HEK293 (cell line): ENCODE measurements at regions not wholly inside any gene's neighbourhood (a gene's known extent, or its start where the extent isn't known, plus 50 kb on each side); places are given as distances from the start of the nearest gene placed in this dataset.

Source experiments
- CTCF ChIA-PET: fragments of 350-600 bp; formaldehyde crosslinking; extraction: SDS; loops from one replicate; lab custom pipeline; 2021; ENCODE audit warnings: antibody characterized with exemption; lab: Yijun Ruan, JAX
- POLR2A ChIA-PET: fragments of 300-600 bp; formaldehyde crosslinking; extraction: SDS; loops from one replicate; lab custom pipeline; 2020; ENCODE audit warnings: antibody characterized with exemption, inconsistent platforms; lab: Yijun Ruan, JAX
- H3K27ac ChIP-seq: fragments of 200-500 bp; sonication (Bioruptor generic); 2 replicates; pipeline ENCODE4 v1.5.1; 2014; ENCODE audit warnings: low read depth, low read length, control low read depth, inconsistent platforms; ENCODE audit errors: extremely low read depth
- H3K36me3 ChIP-seq, 2 experiments: fragments of 200-500 bp in 1 of 2; sonication (Bioruptor generic) in 1 of 2; 1 replicate in 1 of 2; 2 replicates in 1 of 2; pipeline ENCODE4 v1.5.1; 2014 to 2017; ENCODE audit warnings: inconsistent platforms in 2 of 2, low read length in 2 of 2; ENCODE audit not compliant: control insufficient read depth in 2 of 2, insufficient read depth in 1 of 2
- H3K4me1 ChIP-seq: fragments of 200-500 bp; sonication (Bioruptor generic); 2 replicates; pipeline ENCODE4 v1.5.1; 2014; ENCODE audit warnings: mild to moderate bottlenecking, low read length, inconsistent platforms; ENCODE audit not compliant: control insufficient read depth, insufficient read depth
- H3K4me3 ChIP-seq: 2 replicates; pipeline ENCODE4 v1.5.1; 2011; ENCODE audit warnings: low read depth, mild to moderate bottlenecking, control low read depth, low read length, moderate library complexity
- H3K9me3 ChIP-seq: fragments of 200-500 bp; sonication (Bioruptor generic); 2 replicates; pipeline ENCODE4 v1.5.1; 2014; ENCODE audit warnings: low read depth, low read length, inconsistent platforms; ENCODE audit not compliant: control insufficient read depth, insufficient read depth
- HOXC10 ChIP-seq: sonication (generic); formaldehyde crosslinking; IDR thresholded peaks from 2 replicates; pipeline ENCODE4 v1.8.1; 2023; ENCODE audit warnings: mild to moderate bottlenecking, missing genetic modification reagents
- REST ChIP-seq: fragments of 450-650 bp; formaldehyde crosslinking; IDR thresholded peaks from 2 replicates; pipeline ENCODE4 v1.5.1; 2016; ENCODE audit warnings: missing biosample characterization, missing genetic modification characterization
- TRIM28 ChIP-seq: IDR thresholded peaks from 2 replicates; pipeline ENCODE4 v1.6.1; 2011; ENCODE audit warnings: low read length, control low read depth, borderline replicate concordance
- ZBTB10 ChIP-seq: fragments of 450-650 bp; formaldehyde crosslinking; IDR thresholded peaks from 2 replicates; pipeline ENCODE4 v1.5.1; 2016; ENCODE audit warnings: missing biosample characterization, missing genetic modification characterization
- ZNF16 ChIP-seq: fragments of 450-650 bp; formaldehyde crosslinking; IDR thresholded peaks from 2 replicates; pipeline ENCODE4 v1.5.1; 2016; ENCODE audit warnings: low read depth, missing biosample characterization, missing genetic modification characterization
- ZNF521 ChIP-seq: fragments of 450-650 bp; formaldehyde crosslinking; IDR thresholded peaks from 2 replicates; pipeline ENCODE4 v1.5.1; 2017; ENCODE audit warnings: missing biosample characterization, mild to moderate bottlenecking, missing genetic modification characterization
- ZNF555 ChIP-seq: fragments of 450-650 bp; formaldehyde crosslinking; conservative IDR thresholded peaks from 2 replicates; pipeline ENCODE4 v1.5.1; 2017; ENCODE audit warnings: missing biosample characterization, mild to moderate bottlenecking, missing genetic modification characterization, inconsistent platforms
- ZNF571 ChIP-seq: fragments of 450-650 bp; formaldehyde crosslinking; IDR thresholded peaks from 2 replicates; pipeline ENCODE4 v1.5.0; 2017; ENCODE audit warnings: missing biosample characterization, missing genetic modification characterization

- H3K27ac ChIP-seq, result no peak overlapping the region
- POLR2A ChIA-PET, result no interaction called here
Observed at GRCh38 chr3:132267391-132267993, 49.7 kb upstream of the ACP3 start.

More at GRCh38 chr3:132267391-132267993, 49.7 kb upstream of the ACP3 start:
- no peaks in the 10 kb centered on the region for H3K4me1 ChIP-seq
- H3K4me3 ChIP-seq, result no peak overlapping the region
- TF ChIP-seq HOXC10 (CRISPR knock-in tag), result no peak
- TF ChIP-seq TRIM28, result no peak
- TF ChIP-seq ZBTB10, result no peak
- TF ChIP-seq ZNF555, result no peak
- TF ChIP-seq ZNF571 (tag by site-specific recombination), result no peak
- no peak for TF ChIP-seq REST (tag by site-specific recombination)
- no peak for TF ChIP-seq ZNF16 (tag by site-specific recombination)
- TF ChIP-seq ZNF521 (tag by site-specific recombination), result no peak
- H3K9me3 ChIP-seq, result no peaks in the 10 kb centered on the region
- H3K36me3 ChIP-seq, result no peaks in the 10 kb centered on the region
- CTCF ChIA-PET, result interaction anchor here (0.6 to 1.2 kb wide), 2 partner anchors 72 to 75 kb away, joined by 4 to 5 read pairs; no protein-coding TSS in a partner anchor
